GM18520 (cell line): ENCODE measurements at regions not wholly inside any gene's neighbourhood (a gene's known extent, or its start where the extent isn't known, plus 50 kb on each side); places are given as distances from the start of the nearest gene placed in this dataset.

Experiments
- ATAC-seq: cut with Tn5 transposase; IDR thresholded peaks from one replicate; pipeline ENCODE4 v1.9.1; 2021; ENCODE audit not compliant: unreplicated experiment

DNA sequence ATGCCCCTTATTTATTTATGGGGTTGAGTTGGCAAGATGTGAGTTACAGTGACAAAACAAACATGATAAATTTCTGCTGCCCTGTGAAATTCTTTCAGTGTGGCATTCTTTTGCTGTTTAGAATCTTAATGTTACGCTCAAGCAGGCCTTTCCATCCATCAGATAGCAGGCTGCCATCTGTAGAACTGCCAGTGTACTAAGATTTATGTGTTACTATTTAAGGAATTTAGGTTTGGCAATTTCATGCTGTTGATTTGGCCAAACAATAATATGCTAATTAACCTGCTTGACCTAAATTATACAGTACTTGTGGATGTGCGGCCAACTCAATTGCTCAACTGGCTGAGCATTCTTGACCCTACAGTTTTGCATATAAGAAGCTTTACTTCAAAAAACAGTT, 477.7 kb upstream of the TPK1 start:
- no peak for ATAC-seq

- no peak for ATAC-seq
Measured at GRCh38 chr7:145293754-145294153, 457.9 kb upstream of the TPK1 start.

- ATAC-seq, result no peak
Measured at GRCh38 chr7:145293228-145293701, 457.4 kb upstream of the TPK1 start.

DNA sequence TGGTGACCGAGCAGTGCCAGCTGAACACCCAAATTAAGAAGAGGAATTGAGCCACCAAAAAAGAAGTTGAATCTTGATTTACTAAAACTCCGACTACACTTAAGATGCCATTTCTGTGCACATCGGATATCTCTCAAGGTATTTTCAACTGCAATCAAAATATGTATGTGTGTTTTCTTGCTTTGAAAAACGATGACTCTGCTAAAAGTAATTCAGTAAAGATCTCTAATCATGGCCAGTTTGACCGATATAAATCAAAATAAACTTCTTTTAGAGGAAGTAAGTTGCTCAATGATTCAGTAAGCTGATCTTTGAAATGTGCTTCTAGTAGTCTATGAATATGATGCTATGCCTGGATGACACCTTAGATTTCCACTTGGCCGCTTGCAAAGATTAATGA, 453.5 kb upstream of the TPK1 start:
- ATAC-seq, result no peak

- no peak for ATAC-seq
Measured at GRCh38 chr7:145276118-145276517, 440.3 kb upstream of the TPK1 start.

GRCh38 chr7:145269418-145270161, 433.7 kb upstream of the TPK1 start:
- ATAC-seq, result no peak

- no peak for ATAC-seq
Measured at GRCh38 chr7:145265180-145265579, 429.3 kb upstream of the TPK1 start.

DNA sequence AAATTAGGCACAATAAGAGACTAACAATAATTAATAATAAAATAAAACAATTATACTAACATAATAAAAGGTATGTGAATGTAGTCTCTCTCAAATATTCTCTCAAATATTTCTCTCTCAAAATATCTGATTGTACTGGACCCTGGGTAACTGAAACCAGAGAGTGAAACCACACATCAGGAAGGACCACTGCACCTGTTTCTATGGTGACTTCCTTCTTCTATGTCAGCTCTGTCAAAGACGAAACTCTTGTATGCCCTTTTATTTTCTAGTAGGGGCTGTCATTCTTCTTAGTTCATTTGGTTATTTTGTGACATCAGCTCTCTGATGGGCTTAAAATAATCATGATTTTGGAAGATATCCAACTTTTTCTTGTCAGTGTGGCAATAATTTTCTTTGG, 428.0 kb upstream of the TPK1 start:
- ATAC-seq, result no peak

DNA sequence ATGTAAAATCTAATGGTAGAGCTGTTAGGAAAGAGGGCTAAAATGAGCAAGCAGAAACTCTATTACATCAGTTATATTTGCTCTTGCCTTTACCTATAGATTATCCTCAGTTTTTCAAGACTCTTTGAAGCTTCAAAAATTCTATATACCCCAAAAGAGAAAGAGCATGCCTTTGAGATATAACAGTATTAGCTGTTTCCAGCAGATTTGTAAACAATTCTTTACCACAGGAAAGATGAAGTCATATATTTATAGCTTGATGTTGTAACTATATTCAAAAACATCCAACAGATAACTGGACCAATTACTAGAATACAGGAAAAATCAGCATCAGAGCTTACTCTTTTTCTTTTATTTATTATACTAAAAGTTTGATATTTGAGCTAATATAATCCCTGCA, 416.2 kb upstream of the TPK1 start:
- ATAC-seq, result no peak

DNA sequence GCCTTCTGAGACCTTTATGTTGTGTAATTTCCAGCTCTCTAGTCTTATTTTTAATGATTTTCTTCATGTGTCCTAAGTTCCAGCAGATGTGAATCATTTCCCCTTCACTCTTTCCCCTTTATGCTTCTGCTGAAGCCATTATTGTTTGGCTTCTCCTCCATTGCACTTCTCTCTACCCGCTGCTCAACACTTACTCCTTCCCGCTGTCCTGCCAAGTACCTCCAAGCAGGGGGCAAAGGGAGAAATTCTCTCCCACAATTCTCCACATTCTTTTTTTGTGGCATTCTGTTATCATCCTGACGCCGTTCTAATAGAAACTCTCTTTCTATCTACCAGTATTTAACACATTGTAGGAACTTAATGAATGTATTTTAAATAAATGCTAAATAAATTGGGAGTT, 388.9 kb upstream of the TPK1 start:
- ATAC-seq, result no peak

DNA sequence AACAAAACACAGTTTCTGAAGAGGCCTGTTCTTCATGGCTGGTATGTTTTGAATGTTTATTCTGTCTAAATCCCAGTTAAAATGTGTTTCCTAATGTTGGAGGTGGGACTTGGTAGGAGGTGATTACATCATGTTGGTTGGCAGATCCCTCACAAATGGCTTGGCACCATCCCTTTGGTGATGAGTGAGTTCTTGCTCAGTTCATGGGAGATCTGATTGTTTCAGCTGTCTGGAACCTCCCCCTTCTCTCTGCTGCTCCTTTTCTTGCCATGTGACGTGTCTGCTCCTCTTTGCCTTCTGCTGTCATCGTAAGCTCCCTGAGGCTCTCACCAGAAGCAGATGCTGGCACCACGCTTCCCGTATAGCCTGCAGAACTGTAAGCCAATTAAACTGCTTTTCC, 383.6 kb upstream of the TPK1 start:
- ATAC-seq, result no peak

DNA sequence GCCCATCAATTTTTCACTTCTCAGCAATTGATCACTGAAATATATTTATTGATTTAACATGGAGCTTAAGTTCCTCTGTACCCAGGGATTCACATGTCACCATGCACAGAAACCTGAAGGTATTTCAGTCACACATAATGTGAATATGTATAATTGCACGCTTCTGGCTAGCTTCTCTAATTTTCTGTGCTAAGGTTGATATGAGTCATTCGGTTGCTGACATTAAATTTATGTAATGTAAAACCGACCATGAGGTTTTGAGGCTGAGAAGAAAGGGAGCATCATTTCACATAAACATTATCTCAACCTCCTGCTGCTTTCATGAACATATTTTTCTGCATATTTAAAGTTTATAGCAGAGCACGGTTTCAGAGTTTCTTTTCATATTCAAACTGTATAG, 381.0 kb upstream of the TPK1 start:
- no peak for ATAC-seq

DNA sequence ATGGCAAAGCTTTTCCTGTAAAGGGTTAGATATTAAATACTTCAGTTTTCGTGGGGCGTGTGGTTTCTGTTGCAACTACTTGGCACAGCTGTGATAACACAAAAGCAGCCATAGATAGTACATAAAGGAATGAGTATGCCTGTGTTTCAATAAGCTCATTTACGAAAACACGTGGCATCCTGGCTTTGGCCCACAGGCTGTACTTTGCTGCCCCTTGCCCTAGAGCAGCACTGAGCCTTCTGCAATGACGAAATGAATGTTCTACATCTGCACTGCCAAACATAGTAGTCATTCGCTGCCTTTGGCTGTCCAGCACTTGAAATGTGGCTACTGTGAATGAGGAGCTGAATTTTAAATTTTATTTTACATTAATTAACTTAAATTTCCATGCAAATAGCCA, 376.2 kb upstream of the TPK1 start:
- ATAC-seq, result no peak

GRCh38 chr7:145211211-145211610, 375.4 kb upstream of the TPK1 start:
- no peak for ATAC-seq

GRCh38 chr7:145193951-145194350, 358.1 kb upstream of the TPK1 start:
- no peak for ATAC-seq

DNA sequence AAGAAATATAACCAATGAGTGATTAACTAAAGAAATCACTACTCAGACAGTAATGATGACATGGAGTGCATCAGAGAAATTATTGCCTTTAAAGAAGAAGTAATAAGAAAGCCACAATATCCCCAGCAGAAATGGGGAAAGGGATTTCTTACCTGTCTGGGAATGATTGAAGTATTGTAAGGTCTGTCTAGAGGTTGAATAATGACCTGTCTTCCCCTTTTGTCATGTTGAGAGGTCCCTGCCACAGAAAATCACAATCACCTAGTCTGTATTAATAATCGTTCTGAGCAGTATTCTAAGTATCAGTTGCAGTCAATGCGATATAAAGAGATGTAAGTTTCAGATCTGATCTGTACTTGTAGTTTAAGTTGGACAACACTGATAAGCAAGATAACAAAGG, 349.1 kb upstream of the TPK1 start:
- no peak for ATAC-seq

DNA sequence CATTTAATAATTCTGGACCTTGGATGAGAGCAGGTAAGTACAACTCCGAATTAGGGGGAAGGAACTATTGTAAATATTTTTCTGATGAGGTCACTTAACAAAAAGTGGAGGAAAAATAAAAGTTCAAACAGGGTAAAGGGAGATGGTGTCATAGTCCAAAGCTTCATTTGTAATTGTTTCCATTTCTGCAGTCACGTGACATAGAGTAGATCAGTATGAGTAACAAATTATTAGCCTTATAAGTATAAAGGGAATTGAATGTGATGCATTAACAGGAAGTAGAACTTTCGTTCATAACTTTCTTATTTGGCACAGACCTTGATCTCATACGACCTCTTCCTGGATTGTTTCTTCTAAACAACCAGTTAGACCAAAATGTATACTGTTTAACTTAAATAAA, 347.2 kb upstream of the TPK1 start:
- no peak for ATAC-seq

DNA sequence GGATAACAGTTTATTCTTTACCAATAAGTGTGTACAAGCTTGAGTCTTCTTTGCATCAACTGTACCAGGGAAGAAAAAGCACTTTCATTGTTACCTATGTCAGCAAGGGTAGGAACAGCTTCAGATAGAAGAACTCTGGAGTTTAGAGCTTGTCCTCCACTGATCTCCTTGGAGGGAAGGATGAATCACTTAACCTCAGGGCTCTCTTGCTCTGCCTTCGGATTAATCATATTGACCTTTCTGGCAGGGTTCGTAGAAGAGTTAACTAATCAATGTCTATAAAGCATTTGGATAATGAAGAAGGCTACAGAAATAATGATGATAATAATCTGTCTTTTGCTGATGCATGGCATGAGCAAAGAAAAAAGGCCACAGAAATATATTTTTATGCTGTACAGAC, 339.5 kb upstream of the TPK1 start:
- ATAC-seq, result no peak

- ATAC-seq, result no peak
Measured at GRCh38 chr7:145169908-145170307, 334.1 kb upstream of the TPK1 start.

DNA sequence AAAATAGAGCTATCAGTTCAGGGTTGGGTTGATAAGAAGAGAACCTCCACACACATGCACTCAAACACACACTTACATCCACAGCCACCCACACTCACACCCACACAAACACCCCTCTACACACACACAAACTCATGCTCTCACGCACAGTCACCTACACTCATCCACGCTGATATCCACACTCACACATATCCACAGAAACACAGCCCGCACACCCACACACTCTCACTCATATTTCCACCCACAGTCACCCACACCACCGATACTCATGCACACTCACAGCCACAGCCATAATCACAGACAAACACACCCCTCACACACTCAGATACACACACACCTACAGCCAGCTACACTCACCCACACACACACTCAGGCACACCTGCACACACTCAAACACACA, 333.0 kb upstream of the TPK1 start:
- ATAC-seq, result no peak

DNA sequence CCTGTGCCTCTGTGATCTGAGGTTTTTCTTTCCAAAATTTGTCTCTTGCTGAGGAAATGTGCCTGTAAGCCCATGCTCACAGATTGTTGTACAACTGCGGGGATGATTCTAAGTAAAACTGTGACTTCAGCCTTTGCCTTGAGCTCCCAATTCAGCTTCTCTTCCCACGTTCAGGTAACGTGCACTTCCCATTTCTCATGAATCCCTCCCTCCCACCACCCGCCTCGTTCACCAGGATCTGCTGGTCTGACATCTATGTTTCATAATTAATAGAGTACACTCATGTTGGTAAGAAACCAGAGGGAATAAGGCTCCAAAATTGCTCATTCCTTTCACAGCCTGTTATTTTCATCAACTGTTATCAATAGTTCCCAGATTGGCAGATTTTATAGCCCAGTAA, 332.6 kb upstream of the TPK1 start:
- ATAC-seq, result no peak

GRCh38 chr7:145156834-145157233, 321.0 kb upstream of the TPK1 start:
- no peak for ATAC-seq

DNA sequence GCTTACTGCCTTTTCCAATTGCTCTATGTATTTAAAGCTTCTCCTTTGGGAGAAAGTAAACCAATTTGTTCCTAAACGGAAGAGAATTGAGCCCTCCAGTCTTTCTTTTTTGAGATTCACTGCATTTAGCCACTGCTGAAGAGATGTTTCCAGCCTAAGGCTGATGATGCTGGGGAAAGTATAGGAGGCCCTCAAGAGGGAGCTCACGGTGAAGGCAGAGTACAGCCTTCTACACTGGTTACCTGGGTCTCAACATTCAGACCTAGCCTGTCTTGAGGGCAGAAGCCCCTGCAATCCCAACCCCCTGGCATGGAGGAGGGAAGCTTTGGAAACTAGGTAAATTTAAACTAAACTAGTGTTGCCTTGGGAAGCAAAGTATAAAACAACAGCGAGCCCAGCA, 316.7 kb upstream of the TPK1 start:
- no peak for ATAC-seq
